PC-9 (cell line): ENCODE measurements at regions not wholly inside any gene's neighbourhood (a gene's known extent, or its start where the extent isn't known, plus 50 kb on each side); places are given as distances from the start of the nearest gene placed in this dataset.
A peak's percentile ranks its signal among the peaks of the same experiment; 100 is the strongest.

Source experiments
- BruUV-seq: library from RNA; stranded (reverse); fragments of 400-500 nt; replicated peaks from 2 replicates; lab custom pipeline; 2021; lab: Mats Ljungman, UMichigan
- CTCF ChIA-PET: fragments of 300-600 bp; sonication (Branson Sonifier 250); formaldehyde crosslinking; loops from one replicate; lab custom pipeline; 2022; ENCODE audit warnings: antibody characterized with exemption; lab: Charles Lee
- POLR2A ChIA-PET: fragments of 300-600 bp; sonication (Branson Sonifier 250); formaldehyde crosslinking; loops from one replicate; lab custom pipeline; 2022; ENCODE audit warnings: antibody characterized with exemption; ENCODE audit not compliant: unreplicated experiment; lab: Charles Lee
- DNase-seq, 2 experiments: peaks; one replicate each; pipeline versions ENCODE4 v3.0.0 to v3.0.0-alpha.2; 2015 to 2022; ENCODE audit warnings: mixed read lengths in 1 of 2
- H2AFZ ChIP-seq: fragments of 200-600 bp; sonication (generic); 2 replicates; pipeline ENCODE4 v1.8.1; 2017; ENCODE audit warnings: antibody characterized with exemption
- H3F3A ChIP-seq: fragments of 200-600 bp; sonication (generic); 2 replicates; pipeline ENCODE4 v1.8.1; 2017; ENCODE audit warnings: antibody characterized with exemption, mild to moderate bottlenecking, low read depth; ENCODE audit not compliant: insufficient read depth
- H3K27ac ChIP-seq: fragments of 200-600 bp; sonication (generic); 2 replicates; pipeline ENCODE4 v1.6.1; 2016; ENCODE audit warnings: mixed run types
- H3K27me3 ChIP-seq: fragments of 200-600 bp; sonication (generic); 2 replicates; pipeline ENCODE4 v1.6.1; 2016; ENCODE audit warnings: low read depth, mixed run types; ENCODE audit not compliant: insufficient read depth
- H3K36me3 ChIP-seq: fragments of 200-600 bp; sonication (generic); 2 replicates; pipeline ENCODE4 v1.6.1; 2016; ENCODE audit warnings: low read depth, mixed run types
- H3K4me1 ChIP-seq: fragments of 200-600 bp; sonication (generic); replicated peaks from 2 replicates; pipeline ENCODE4 v1.6.1; 2016; ENCODE audit warnings: mixed run types; ENCODE audit not compliant: insufficient read depth
- H3K4me2 ChIP-seq: fragments of 200-600 bp; sonication (generic); 2 replicates; pipeline ENCODE4 v1.6.1; 2017; ENCODE audit warnings: mixed run types
- H3K4me3 ChIP-seq: fragments of 200-600 bp; sonication (generic); 2 replicates; pipeline ENCODE4 v1.6.1; 2016; ENCODE audit warnings: mixed run types
- H3K79me2 ChIP-seq: fragments of 200-600 bp; sonication (generic); 2 replicates; pipeline ENCODE4 v1.6.1; 2017; ENCODE audit warnings: low read depth, mixed run types
- H3K9me2 ChIP-seq: fragments of 200-600 bp; sonication (generic); 2 replicates; pipeline ENCODE4 v1.8.1; 2017; ENCODE audit warnings: mild to moderate bottlenecking; ENCODE audit not compliant: insufficient read depth
- H3K9me3 ChIP-seq: fragments of 200-600 bp; sonication (generic); 2 replicates; pipeline ENCODE4 v1.8.1; 2016; ENCODE audit warnings: low read depth; ENCODE audit not compliant: insufficient read depth
- H4K20me1 ChIP-seq: fragments of 200-600 bp; sonication (generic); 2 replicates; pipeline ENCODE4 v1.8.1; 2017; ENCODE audit not compliant: insufficient read depth
- EZH2 ChIP-seq: fragments of 200-600 bp; sonication (generic); IDR thresholded peaks from 2 replicates; pipeline ENCODE4 v1.8.0; 2017; ENCODE audit warnings: antibody characterized with exemption, low read depth
- intact Hi-C: fragments of 100-400 bp; cut with micrococcal nuclease; formaldehyde crosslinking; loops from one replicate; pipeline ENCODE4 v1.10.0; 2022; ENCODE audit not compliant: unreplicated experiment
- TF ChIP-seq, protein P1 (sequence below): fragments of 200-600 bp; sonication (generic); conservative IDR thresholded peaks from 2 replicates; pipeline ENCODE4 v1.6.1; 2017; ENCODE audit warnings: mixed run types, antibody characterized with exemption, mild to moderate bottlenecking, moderate library complexity

GRCh38 chr7:45980181-45980905, 59.3 kb upstream of the IGFBP3 start:
- ChIA-PET POLR2A (interaction anchor here (0.6 kb wide), 1 partner anchor 368 kb away, joined by 3 read pairs; no protein-coding TSS in a partner anchor), CTCF (no interaction called here)
- H3F3A ChIP-seq = peaks cover 23% of the 10 kb centered on the region
- no peak overlapping the region for H2AFZ ChIP-seq
- intact Hi-C loops = no loop called here
- no peaks in the 10 kb centered on the region for H4K20me1 ChIP-seq
- no peaks in the 10 kb centered on the region for H3K27me3 ChIP-seq
- BruUV-seq = no TSS peak
- H3K4me1 ChIP-seq = peaks cover 48% of the 10 kb centered on the region
- peaks cover 10% of the 10 kb centered on the region; the same call in 1 of the 2 replicates for H3K9me3 ChIP-seq
- H3K9me2 ChIP-seq = no peaks in the 10 kb centered on the region
- DNase-seq = peak in 1 of 2 experiments; percentile 8
- no peak for TF ChIP-seq EZH2
- TF ChIP-seq, protein P1, sequence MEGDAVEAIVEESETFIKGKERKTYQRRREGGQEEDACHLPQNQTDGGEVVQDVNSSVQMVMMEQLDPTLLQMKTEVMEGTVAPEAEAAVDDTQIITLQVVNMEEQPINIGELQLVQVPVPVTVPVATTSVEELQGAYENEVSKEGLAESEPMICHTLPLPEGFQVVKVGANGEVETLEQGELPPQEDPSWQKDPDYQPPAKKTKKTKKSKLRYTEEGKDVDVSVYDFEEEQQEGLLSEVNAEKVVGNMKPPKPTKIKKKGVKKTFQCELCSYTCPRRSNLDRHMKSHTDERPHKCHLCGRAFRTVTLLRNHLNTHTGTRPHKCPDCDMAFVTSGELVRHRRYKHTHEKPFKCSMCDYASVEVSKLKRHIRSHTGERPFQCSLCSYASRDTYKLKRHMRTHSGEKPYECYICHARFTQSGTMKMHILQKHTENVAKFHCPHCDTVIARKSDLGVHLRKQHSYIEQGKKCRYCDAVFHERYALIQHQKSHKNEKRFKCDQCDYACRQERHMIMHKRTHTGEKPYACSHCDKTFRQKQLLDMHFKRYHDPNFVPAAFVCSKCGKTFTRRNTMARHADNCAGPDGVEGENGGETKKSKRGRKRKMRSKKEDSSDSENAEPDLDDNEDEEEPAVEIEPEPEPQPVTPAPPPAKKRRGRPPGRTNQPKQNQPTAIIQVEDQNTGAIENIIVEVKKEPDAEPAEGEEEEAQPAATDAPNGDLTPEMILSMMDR = no peak
- no peaks in the 10 kb centered on the region for H3K36me3 ChIP-seq
- no peak overlapping the region for H3K4me2 ChIP-seq
- peak overlapping the region; percentile 97; the same call in 1 of the 2 replicates for H3K27ac ChIP-seq
- no peaks in the 10 kb centered on the region for H3K79me2 ChIP-seq
- no peak overlapping the region for H3K4me3 ChIP-seq

DNA sequence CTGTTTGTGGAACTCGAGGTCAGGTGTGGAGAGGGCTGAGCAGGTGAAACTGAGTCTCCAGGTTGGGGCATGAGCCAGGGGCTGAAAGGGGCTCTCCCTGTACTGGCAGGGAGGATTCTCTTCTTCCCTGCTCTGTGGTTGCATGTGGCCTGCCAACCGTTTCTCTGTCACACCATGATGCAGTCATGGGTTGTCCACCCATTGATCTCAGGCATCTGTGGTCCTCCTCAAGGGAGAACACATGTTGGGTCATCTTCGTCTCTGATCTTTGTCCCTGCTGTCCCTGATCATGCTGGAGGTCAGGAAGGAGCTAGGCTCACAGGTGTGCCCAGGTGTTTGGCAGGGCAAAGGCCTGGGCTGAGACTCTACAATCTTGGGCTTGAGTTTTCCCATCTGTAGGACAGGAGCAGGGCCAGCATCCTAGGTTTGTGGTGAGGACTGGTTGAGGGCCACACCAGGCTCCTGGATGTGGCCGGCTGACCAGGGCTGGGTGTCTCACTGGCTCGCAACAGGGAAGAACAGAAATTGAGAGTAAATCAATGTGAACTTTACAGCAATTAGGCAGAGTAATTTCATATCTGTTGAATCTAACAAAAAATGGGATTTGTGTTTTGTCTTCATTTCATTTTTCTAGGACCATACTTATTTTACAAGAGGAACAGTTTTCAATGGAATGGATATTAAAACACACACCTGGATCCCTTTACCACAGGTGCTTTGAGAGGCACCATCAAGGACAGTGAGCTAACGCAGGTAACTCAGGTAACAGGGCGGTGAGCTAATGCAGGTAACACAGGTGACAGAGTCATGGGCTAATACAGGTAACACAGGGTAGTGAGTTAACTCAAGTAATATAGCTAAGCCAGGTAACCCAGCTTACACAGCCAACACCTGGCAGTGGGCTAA, 58.5 kb upstream of the IGFBP3 start:
- POLR2A ChIA-PET = no interaction called here
- TF ChIP-seq, protein P1 = no peak
- peak overlapping the region; percentile 68 for H3K4me2 ChIP-seq
- H3K9me2 ChIP-seq = no peaks in the 10 kb centered on the region
- no peaks in the 10 kb centered on the region for H3K27me3 ChIP-seq
- no peaks in the 10 kb centered on the region for H3K79me2 ChIP-seq
- DNase-seq = peak in 1 of 2 experiments; percentile 33
- BruUV-seq = no TSS peak
- H3K9me3 ChIP-seq = peaks cover 10% of the 10 kb centered on the region; the same call in 1 of the 2 replicates
- intact Hi-C loops = loop anchor here (2.0 to 5.0 kb wide), 4 partner anchors 91 to 1108 kb away; no protein-coding TSS in a partner anchor
- peaks cover 23% of the 10 kb centered on the region for H3F3A ChIP-seq
- H4K20me1 ChIP-seq = no peaks in the 10 kb centered on the region
- H3K4me1 ChIP-seq = peaks cover 52% of the 10 kb centered on the region
- CTCF ChIA-PET = interaction anchor here (0.6 kb wide), 1 partner anchor 56 kb away, joined by 3 read pairs; no protein-coding TSS in a partner anchor
- H2AFZ ChIP-seq = no peak overlapping the region
- H3K4me3 ChIP-seq = no peak overlapping the region
- H3K36me3 ChIP-seq = no peaks in the 10 kb centered on the region
- peak overlapping the region; percentile 97 for H3K27ac ChIP-seq

DNA sequence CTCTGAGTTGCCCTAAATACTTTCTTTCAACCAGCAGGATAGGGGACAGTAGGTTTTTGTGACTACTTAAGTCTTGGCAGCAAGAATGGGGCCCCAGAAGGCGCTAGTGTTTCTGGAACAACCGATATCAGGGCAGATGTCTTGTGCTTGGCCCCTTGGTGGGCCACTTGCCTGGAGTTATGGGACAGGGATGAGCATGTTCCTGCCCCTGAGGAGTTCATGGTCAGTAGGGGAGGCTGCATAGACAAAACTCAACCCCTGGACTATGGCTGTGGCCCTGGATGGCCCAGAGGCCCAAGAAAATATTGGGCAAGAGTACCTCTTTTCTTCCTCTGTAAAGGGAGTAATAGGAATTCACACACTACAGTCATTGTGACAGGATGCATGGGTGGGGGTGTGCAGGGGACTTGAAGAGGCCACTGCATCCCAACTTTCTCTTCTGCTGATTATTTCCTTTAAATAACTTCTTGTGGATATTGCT, 57.7 kb upstream of the IGFBP3 start:
- no peaks in the 10 kb centered on the region for H3K36me3 ChIP-seq
- POLR2A ChIA-PET = interaction anchor here (0.6 to 1.0 kb wide), 6 partner anchors 41 to 580 kb away, joined by 3 to 7 read pairs (median 4); no protein-coding TSS in a partner anchor
- TSS peak; percentile 94 for BruUV-seq
- H3K79me2 ChIP-seq = no peaks in the 10 kb centered on the region
- no peak for TF ChIP-seq EZH2
- TF ChIP-seq, protein P1 = 0 out of 2 replicates have a peak, but pooled peaks have one; percentile 20
- no peaks in the 10 kb centered on the region for H4K20me1 ChIP-seq
- DNase-seq = peak in 1 of 2 experiments; percentile 58
- H3K27ac ChIP-seq = peak overlapping the region; percentile 97
- no peaks in the 10 kb centered on the region for H3K27me3 ChIP-seq
- H3K4me3 ChIP-seq = peak overlapping the region; percentile 23; the same call in 1 of the 2 replicates
- H3K9me2 ChIP-seq = no peaks in the 10 kb centered on the region
- H2AFZ ChIP-seq = peak overlapping the region; percentile 22
- CTCF ChIA-PET = interaction anchor here (0.7 to 1.6 kb wide), 2 partner anchors 55 to 160 kb away, joined by 4 to 9 read pairs; no protein-coding TSS in a partner anchor
- H3F3A ChIP-seq = peaks cover 23% of the 10 kb centered on the region
- peaks cover 52% of the 10 kb centered on the region for H3K4me1 ChIP-seq
- intact Hi-C loops = loop anchor here (1.0 to 5.0 kb wide), 12 partner anchors 54 to 1109 kb away; no protein-coding TSS in a partner anchor
- H3K4me2 ChIP-seq = peak overlapping the region; percentile 68
- H3K9me3 ChIP-seq = peaks cover 10% of the 10 kb centered on the region; the same call in 1 of the 2 replicates
